ENCODE measurements at regions not wholly inside any gene's neighbourhood (a gene's known extent, or its start where the extent isn't known, plus 50 kb on each side); places are given as distances from the start of the nearest gene placed in this dataset.

GRCh38 chr20:20834008-20834407 lies 121.6 kb upstream of the RALGAPA2 start:
- DNase-seq (ENCODE audit: low spot score), result no peak
- H3K9me3 Mint-ChIP-seq (ENCODE audit: low read depth), result no peaks in the 10 kb centered on the region
- no peak for TF ChIP-seq CTCF (IDR thresholded peaks at IDR 0.05)
- H3K36me3 Mint-ChIP-seq (ENCODE audit: low read depth), result no peaks in the 10 kb centered on the region
- peaks cover 4% of the 10 kb centered on the region for H3K4me1 Mint-ChIP-seq (ENCODE audit: low read depth)
- H3K27ac Mint-ChIP-seq (ENCODE audit: unreplicated experiment), result no peak overlapping the region
- H3K27me3 Mint-ChIP-seq (ENCODE audit: low read depth), result peaks cover 32% of the 10 kb centered on the region
- no peak overlapping the region for H3K4me3 Mint-ChIP-seq (ENCODE audit: unreplicated experiment)

- no peak overlapping the region for H3K4me3 Mint-ChIP-seq (ENCODE audit: unreplicated experiment)
- H3K9me3 Mint-ChIP-seq (ENCODE audit: low read depth), result no peaks in the 10 kb centered on the region
- no peaks in the 10 kb centered on the region for H3K36me3 Mint-ChIP-seq (ENCODE audit: low read depth)
- peaks cover 30% of the 10 kb centered on the region for H3K27me3 Mint-ChIP-seq (ENCODE audit: low read depth)
- no peak for TF ChIP-seq CTCF (IDR thresholded peaks at IDR 0.05)
- no peak overlapping the region for H3K27ac Mint-ChIP-seq (ENCODE audit: unreplicated experiment)
- peaks cover 4% of the 10 kb centered on the region for H3K4me1 Mint-ChIP-seq (ENCODE audit: low read depth)
- no peak for DNase-seq (ENCODE audit: low spot score)
Measured at GRCh38 chr20:20832715-20833114, 120.3 kb upstream of the RALGAPA2 start.

GRCh38 chr20:20831794-20832193 lies 119.3 kb upstream of the RALGAPA2 start:
- Mint-ChIP-seq H3K27ac (ENCODE audit: unreplicated experiment) (no peak overlapping the region), H3K4me1 (ENCODE audit: low read depth) (no peaks in the 10 kb centered on the region), H3K36me3 (ENCODE audit: low read depth) (no peaks in the 10 kb centered on the region), H3K27me3 (ENCODE audit: low read depth) (peaks cover 34% of the 10 kb centered on the region), H3K9me3 (ENCODE audit: low read depth) (no peaks in the 10 kb centered on the region), H3K4me3 (ENCODE audit: unreplicated experiment) (no peak overlapping the region)
- DNase-seq (ENCODE audit: low spot score), result no peak
- no peak for TF ChIP-seq CTCF (IDR thresholded peaks at IDR 0.05)

GRCh38 chr20:20829681-20830080 lies 117.2 kb upstream of the RALGAPA2 start:
- Mint-ChIP-seq H3K36me3 (ENCODE audit: low read depth) (no peaks in the 10 kb centered on the region), H3K4me3 (ENCODE audit: unreplicated experiment) (no peak overlapping the region), H3K9me3 (ENCODE audit: low read depth) (no peaks in the 10 kb centered on the region), H3K27me3 (ENCODE audit: low read depth) (peaks cover 30% of the 10 kb centered on the region), H3K4me1 (ENCODE audit: low read depth) (no peaks in the 10 kb centered on the region), H3K27ac (ENCODE audit: unreplicated experiment) (no peak overlapping the region)
- no peak for TF ChIP-seq CTCF (IDR thresholded peaks at IDR 0.05)
- no peak for DNase-seq (ENCODE audit: low spot score)

- Mint-ChIP-seq H3K27ac (ENCODE audit: unreplicated experiment) (no peak overlapping the region), H3K36me3 (ENCODE audit: low read depth) (no peaks in the 10 kb centered on the region), H3K27me3 (ENCODE audit: low read depth) (peaks cover 25% of the 10 kb centered on the region), H3K9me3 (ENCODE audit: low read depth) (no peaks in the 10 kb centered on the region), H3K4me1 (ENCODE audit: low read depth) (no peaks in the 10 kb centered on the region), H3K4me3 (ENCODE audit: unreplicated experiment) (no peak overlapping the region)
- TF ChIP-seq CTCF (IDR thresholded peaks at IDR 0.05), result no peak
- DNase-seq (ENCODE audit: low spot score), result no peak
Measured at GRCh38 chr20:20827992-20828597, 115.7 kb upstream of the RALGAPA2 start.

All from chondrocyte (in vitro differentiated cells).